Brain microvascular endothelial cell (primary cell): ENCODE measurements at regions not wholly inside any gene's neighbourhood (a gene's known extent, or its start where the extent isn't known, plus 50 kb on each side); places are given as distances from the start of the nearest gene placed in this dataset.
"Not testable (repeated sequence)": the region's sequence is repeated elsewhere in the genome, so short reads cannot be mapped to it uniquely, and the experiment has no call there.

Source experiments
- DNase-seq: peaks from one replicate; pipeline ENCODE4 v3.0.0-alpha.2; 2020
- H3K27ac ChIP-seq: fragments of 250-450 bp; sonication (Bioruptor Pico); 2 replicates; pipeline ENCODE4 v1.5.1; 2020; ENCODE audit warnings: mild to moderate bottlenecking, moderate library complexity
- H3K27me3 ChIP-seq: fragments of 250-450 bp; sonication (Bioruptor Pico); replicated peaks from 2 replicates; pipeline ENCODE4 v1.5.1; 2020; ENCODE audit warnings: mild to moderate bottlenecking
- H3K36me3 ChIP-seq: fragments of 250-450 bp; sonication (Bioruptor Pico); replicated peaks from 2 replicates; pipeline ENCODE4 v1.5.1; 2020; ENCODE audit warnings: mild to moderate bottlenecking
- H3K4me3 ChIP-seq: 2 replicates; pipeline ENCODE4 v1.5.1; 2011; ENCODE audit warnings: low read depth, mild to moderate bottlenecking, control low read depth, low read length, moderate library complexity
- in situ Hi-C: cut with HindIII; loops from 2 replicates; pipeline ENCODE4 v1.10.0; 2017; ENCODE audit warnings: low sequenced_read_pairs, low pct_ligation_motif_present
- TF ChIP-seq, protein P1 (sequence below): IDR thresholded peaks from 2 replicates; pipeline ENCODE4 v1.5.1; 2011; ENCODE audit warnings: low read depth, mild to moderate bottlenecking, moderate library complexity, low read length, control low read depth, inconsistent platforms; ENCODE audit errors: missing control alignments

DNA sequence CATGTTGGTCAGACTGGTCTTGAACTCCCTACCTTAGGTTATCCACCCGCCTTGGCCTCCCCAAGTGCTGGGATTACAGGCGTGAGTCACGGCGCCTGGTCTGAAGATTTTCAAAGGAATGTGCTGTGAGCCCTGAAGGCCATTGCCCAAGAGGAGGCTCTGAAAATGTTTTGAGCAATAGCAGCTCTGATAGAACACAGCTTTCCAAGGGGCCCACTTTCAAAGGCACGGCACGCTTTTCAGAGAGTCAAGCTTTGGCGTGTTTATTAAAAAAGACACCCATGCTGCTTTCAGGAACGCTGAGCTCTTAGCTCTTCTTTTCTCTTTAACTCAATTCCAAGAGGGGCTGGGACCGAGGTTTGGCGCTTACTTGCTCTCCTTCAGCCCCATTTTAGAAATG lies 73.8 kb upstream of the CDON start:
- DNase-seq, result no peak
- Histone ChIP-seq H3K27ac (no peak overlapping the region), H3K36me3 (no peaks in the 10 kb centered on the region), H3K27me3 (peaks cover 7% of the 10 kb centered on the region), H3K4me3 (no peak overlapping the region)
- TF ChIP-seq, protein P1, sequence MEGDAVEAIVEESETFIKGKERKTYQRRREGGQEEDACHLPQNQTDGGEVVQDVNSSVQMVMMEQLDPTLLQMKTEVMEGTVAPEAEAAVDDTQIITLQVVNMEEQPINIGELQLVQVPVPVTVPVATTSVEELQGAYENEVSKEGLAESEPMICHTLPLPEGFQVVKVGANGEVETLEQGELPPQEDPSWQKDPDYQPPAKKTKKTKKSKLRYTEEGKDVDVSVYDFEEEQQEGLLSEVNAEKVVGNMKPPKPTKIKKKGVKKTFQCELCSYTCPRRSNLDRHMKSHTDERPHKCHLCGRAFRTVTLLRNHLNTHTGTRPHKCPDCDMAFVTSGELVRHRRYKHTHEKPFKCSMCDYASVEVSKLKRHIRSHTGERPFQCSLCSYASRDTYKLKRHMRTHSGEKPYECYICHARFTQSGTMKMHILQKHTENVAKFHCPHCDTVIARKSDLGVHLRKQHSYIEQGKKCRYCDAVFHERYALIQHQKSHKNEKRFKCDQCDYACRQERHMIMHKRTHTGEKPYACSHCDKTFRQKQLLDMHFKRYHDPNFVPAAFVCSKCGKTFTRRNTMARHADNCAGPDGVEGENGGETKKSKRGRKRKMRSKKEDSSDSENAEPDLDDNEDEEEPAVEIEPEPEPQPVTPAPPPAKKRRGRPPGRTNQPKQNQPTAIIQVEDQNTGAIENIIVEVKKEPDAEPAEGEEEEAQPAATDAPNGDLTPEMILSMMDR, result no peak
- in situ Hi-C loops, result no loop called here

DNA sequence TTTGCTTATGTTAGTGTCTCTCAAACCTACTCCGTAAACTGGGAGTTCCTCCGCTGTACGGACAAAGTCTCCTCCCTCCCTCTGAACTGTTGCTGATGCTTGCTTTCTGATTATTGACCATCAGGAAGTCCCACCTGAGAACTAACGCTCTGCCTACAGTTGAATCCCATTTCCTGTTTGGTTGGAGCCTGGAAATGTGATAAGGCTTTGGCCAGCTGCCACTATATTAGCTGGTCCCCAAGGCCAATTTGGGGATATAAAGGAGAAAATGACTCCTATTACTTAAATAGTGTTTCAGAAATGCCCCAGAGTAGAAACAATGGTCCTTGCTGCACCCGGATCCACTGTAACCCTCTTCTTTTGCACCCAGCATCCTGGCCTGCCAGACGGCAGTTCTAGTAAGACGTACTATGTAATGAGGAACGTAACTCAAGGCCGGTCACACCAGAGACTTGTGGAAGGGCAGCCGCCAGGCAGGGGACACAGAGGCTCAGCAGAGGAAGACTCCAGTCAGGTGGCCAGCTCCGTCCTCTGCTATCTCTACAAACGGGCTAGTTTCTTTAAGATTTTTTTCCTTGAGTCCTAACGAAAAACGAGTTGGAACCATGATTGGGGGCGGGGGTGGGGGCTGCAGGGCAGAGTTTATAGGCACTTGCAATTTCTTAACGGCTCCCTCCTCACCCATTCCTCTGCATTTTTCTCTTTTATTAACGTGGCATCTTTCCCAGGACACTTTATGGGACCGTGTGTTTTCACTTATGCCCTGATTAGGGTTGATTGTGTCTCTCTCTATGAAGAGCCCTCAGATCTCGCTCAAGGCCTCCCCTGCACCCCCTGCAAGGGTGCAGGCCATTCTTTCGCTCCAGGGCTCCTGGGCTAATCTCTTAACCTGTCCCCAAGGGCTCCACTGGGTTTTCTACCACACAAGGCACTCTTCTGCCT lies 72.8 kb upstream of the CDON start:
- Histone ChIP-seq H3K27ac (no peak overlapping the region), H3K4me3 (no peak overlapping the region), H3K36me3 (no peaks in the 10 kb centered on the region), H3K27me3 (peaks cover 7% of the 10 kb centered on the region)
- in situ Hi-C loops, result no loop called here
- TF ChIP-seq, protein P1, result no peak
- no peak for DNase-seq

DNA sequence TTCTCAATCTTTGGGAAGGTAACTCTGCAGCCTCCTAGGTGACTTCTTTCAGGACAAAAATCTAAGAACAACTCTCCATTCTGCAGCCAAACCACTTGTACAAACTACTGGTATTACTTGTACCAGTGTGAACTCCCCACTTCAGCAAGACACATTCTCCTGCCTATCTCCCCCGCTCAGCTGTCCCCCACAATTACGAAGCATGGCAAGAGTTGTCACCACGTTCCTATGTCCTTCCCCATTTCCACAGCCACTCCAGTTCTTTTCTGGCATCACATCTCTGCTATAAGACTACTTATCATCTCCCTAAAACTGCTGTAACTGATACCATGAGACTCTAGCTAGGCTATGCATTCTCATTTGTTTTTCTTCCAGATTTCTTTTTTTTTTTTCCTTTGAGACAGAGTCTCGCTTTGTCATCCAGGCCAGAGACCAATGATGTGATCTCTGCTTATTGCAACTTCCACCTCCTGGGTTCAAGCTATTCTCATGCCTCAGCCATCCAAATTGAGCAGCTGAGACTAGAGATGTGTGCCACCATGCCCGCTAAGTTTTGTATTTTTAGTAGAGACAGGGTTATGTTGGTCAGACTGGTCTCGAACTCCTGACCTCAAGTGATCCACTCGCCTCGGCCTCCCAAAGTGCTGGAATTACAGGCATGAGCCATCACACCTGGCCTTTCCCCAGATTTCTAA lies 71.9 kb upstream of the CDON start:
- Histone ChIP-seq H3K36me3 (no peaks in the 10 kb centered on the region), H3K27ac (no peak overlapping the region), H3K27me3 (peaks cover 7% of the 10 kb centered on the region), H3K4me3 (no peak overlapping the region)
- TF ChIP-seq, protein P1, result no peak
- in situ Hi-C loops, result no loop called here
- DNase-seq, result no peak

DNA sequence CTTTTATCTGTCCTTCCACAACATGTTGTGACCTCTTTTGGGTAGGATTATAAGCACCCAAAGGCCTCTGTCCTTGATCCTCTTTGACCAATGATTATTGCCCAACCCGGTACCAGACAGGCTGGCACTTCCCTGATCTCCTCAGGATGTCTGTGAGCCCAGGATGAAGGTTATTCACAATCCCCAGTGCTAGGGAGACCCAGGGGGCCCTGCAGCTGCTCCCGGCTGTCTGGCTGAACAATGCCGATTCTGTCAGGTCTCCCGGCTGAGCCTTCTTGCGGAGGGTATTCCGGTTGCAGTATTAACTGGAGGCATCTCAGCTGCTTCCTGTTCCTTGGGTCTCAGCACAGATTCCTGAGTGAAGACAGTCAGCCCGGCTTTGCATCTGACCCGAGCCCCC lies 71.2 kb upstream of the CDON start:
- H3K36me3 ChIP-seq, result no peaks in the 10 kb centered on the region
- H3K4me3 ChIP-seq, result no peak overlapping the region
- DNase-seq, result no peak
- no peak overlapping the region for H3K27ac ChIP-seq
- peaks cover 7% of the 10 kb centered on the region for H3K27me3 ChIP-seq
- in situ Hi-C loops, result no loop called here
- TF ChIP-seq, protein P1, result no peak

DNA sequence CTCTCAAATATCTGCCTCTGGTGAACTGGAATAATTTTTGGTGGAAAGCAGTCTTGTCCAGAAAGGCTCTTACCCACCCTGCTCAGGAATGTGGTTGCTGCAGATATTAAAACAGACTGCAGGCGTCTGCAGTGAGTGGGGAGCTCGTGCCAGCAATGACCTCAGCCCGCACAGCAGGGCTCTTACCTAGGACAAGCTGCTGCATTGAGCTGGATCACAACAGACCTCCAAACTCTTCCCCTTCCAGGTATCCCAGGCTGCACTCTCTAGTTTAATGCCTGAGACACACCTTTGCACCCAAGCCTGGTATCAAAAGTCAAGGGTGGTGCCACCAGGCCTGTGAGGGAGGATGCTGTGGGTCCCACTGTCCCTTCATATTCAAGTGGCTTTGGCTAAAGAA lies 69.7 kb upstream of the CDON start:
- no peak for DNase-seq
- Histone ChIP-seq H3K36me3 (no peaks in the 10 kb centered on the region), H3K27me3 (peaks cover 5% of the 10 kb centered on the region), H3K4me3 (no peak overlapping the region), H3K27ac (no peak overlapping the region)
- in situ Hi-C loops, result no loop called here
- TF ChIP-seq, protein P1, result no peak

DNA sequence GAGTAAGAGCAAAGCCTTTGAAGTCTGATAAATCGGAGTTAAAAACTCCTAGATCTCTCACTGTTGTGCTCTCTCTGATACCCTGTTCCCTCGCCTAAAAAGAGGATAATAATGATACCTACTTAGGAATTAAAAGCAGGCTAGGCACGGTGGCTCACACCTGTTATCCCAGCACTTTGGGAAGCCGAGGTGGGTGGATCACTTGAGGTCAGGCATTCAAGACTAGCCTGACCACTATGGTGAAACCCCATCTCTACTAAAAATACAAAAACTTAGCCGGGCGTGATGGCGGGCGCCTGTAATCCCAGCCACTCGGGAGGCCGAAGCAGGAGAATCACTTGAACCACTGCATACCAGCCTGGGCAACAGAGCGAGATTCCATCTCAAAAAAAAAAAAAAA lies 68.1 kb upstream of the CDON start:
- DNase-seq, H3K4me3 ChIP-seq, H3K36me3 ChIP-seq, in situ Hi-C loops, H3K27ac ChIP-seq, H3K27me3 ChIP-seq: not testable (repeated sequence)
